HepG2 (cell line): ENCODE measurements at regions not wholly inside any gene's neighbourhood (a gene's known extent, or its start where the extent isn't known, plus 50 kb on each side); places are given as distances from the start of the nearest gene placed in this dataset.

Source experiments
- ATF3 ChIP-seq: sonication (generic); formaldehyde crosslinking; IDR thresholded peaks from 2 replicates; pipeline ENCODE4 v1.4.0; 2020; ENCODE audit warnings: missing genetic modification reagents
- BCLAF1 ChIP-seq: fragments of 450-650 bp; IDR thresholded peaks from 2 replicates; pipeline ENCODE4 v1.6.1; 2017; ENCODE audit warnings: mild to moderate bottlenecking
- CREM ChIP-seq, 2 experiments: sonication (generic) in 1 of 2; formaldehyde crosslinking in 1 of 2; IDR thresholded peaks; 2 replicates each; pipeline versions ENCODE4 v1.4.0 to v1.6.1; 2016 to 2020; ENCODE audit warnings: antibody characterized with exemption in 1 of 2, mild to moderate bottlenecking in 1 of 2, missing genetic modification reagents in 1 of 2
- CTCF ChIP-seq: sonication (generic); formaldehyde crosslinking; IDR thresholded peaks from 2 replicates; pipeline ENCODE4 v1.5.0; 2020; ENCODE audit warnings: mild to moderate bottlenecking, missing genetic modification reagents, moderate library complexity
- EP300 ChIP-seq, 3 experiments: sonication (generic) in 1 of 3; formaldehyde crosslinking in 1 of 3; IDR thresholded peaks; 2 replicates each; pipeline versions ENCODE4 v1.5.1 to v1.6.1; 2011 to 2020; ENCODE audit warnings: low read depth in 2 of 3, low read length in 2 of 3, borderline replicate concordance in 1 of 3, improper control_type of control experiment in 1 of 3, mild to moderate bottlenecking in 1 of 3, missing genetic modification reagents in 1 of 3, moderate library complexity in 1 of 3
- HDAC6 ChIP-seq: fragments of 200-600 bp; sonication (generic); IDR thresholded peaks from 2 replicates; pipeline ENCODE4 v1.7.0; 2017; ENCODE audit warnings: mild to moderate bottlenecking, antibody characterized with exemption, low read length, low read depth
- MTF1 ChIP-seq: sonication (generic); formaldehyde crosslinking; IDR thresholded peaks from 2 replicates; pipeline ENCODE4 v1.5.0; 2020; ENCODE audit warnings: missing genetic modification reagents
- RCOR2 ChIP-seq: IDR thresholded peaks from 2 replicates; pipeline ENCODE4 v1.6.1; 2016; ENCODE audit warnings: missing biosample characterization, missing genetic modification reagents
- REPIN1 ChIP-seq: sonication (generic); formaldehyde crosslinking; IDR thresholded peaks from 2 replicates; pipeline ENCODE4 v1.8.0; 2022; ENCODE audit warnings: missing genetic modification reagents, low read depth, mild to moderate bottlenecking, borderline replicate concordance
- SMC3 ChIP-seq: IDR thresholded peaks from 2 replicates; pipeline ENCODE4 v1.6.1; 2011; ENCODE audit warnings: low read length, improper control_type of control experiment
- TRIM24 ChIP-seq: sonication (generic); formaldehyde crosslinking; IDR thresholded peaks from 2 replicates; pipeline ENCODE4 v1.8.0; 2022; ENCODE audit warnings: mild to moderate bottlenecking, missing genetic modification reagents
- XRCC5 ChIP-seq: fragments of 200-400 bp; formaldehyde crosslinking; optimal IDR thresholded peaks from 2 replicates; pipeline ENCODE3; 2017; ENCODE audit warnings: mild to moderate bottlenecking, low read length
- ZBTB20 ChIP-seq: sonication (generic); formaldehyde crosslinking; IDR thresholded peaks from 2 replicates; pipeline ENCODE4 v1.8.1; 2023; ENCODE audit warnings: missing genetic modification reagents, low read depth, mild to moderate bottlenecking, borderline replicate concordance
- ZNF362 ChIP-seq: sonication (generic); formaldehyde crosslinking; IDR thresholded peaks from 2 replicates; pipeline ENCODE4 v1.4.0; 2020; ENCODE audit warnings: missing genetic modification reagents, mild to moderate bottlenecking, borderline replicate concordance

- TF ChIP-seq XRCC5 (no peak), HDAC6 (no peak), ZBTB20 (CRISPR knock-in tag) (no peak), REPIN1 (CRISPR knock-in tag) (no peak), TRIM24 (CRISPR knock-in tag) (no peak), CREM (IDR thresholded peaks at IDR 0.05) (no peak), CREM (CRISPR knock-in tag; IDR thresholded peaks at IDR 0.05) (no peak), CTCF (CRISPR knock-in tag) (no peak), ZNF362 (CRISPR knock-in tag) (no peak), MTF1 (CRISPR knock-in tag) (no peak), RCOR2 (no peak), ATF3 (CRISPR knock-in tag) (no peak), BCLAF1 (no peak), SMC3 (no peak), EP300 (IDR thresholded peaks at IDR 0.05; ENCODE audit: low read depth in 2 of 2, low read length in 2 of 2) (no peak), EP300 (CRISPR knock-in tag; IDR thresholded peaks at IDR 0.05; ENCODE audit: borderline replicate concordance) (no peak)
These were observed 585.0 kb upstream of the MBL2 start for GRCh38 chr10:53357587-53357986.
